H9 (cell line): ENCODE measurements at regions not wholly inside any gene's neighbourhood (a gene's known extent, or its start where the extent isn't known, plus 50 kb on each side); places are given as distances from the start of the nearest gene placed in this dataset.

Experiments
- DNase-seq: peaks from one replicate; pipeline ENCODE4 v3.0.0-alpha.2; 2017
- H2AFZ ChIP-seq: one replicate; pipeline ENCODE4 v1.6.1; 2013; ENCODE audit warnings: mild to moderate bottlenecking, low read length, control low read depth, moderate library complexity
- H2AK5ac ChIP-seq: 2 replicates; pipeline ENCODE4 v1.6.1; 2013; ENCODE audit warnings: low read length, control low read depth, mixed read lengths; ENCODE audit not compliant: insufficient read length
- H2BK120ac ChIP-seq: one replicate; pipeline ENCODE4 v1.6.1; 2013; ENCODE audit warnings: low read depth, mild to moderate bottlenecking, low read length, control low read depth, inconsistent platforms; ENCODE audit not compliant: poor library complexity, severe bottlenecking
- H2BK12ac ChIP-seq: 2 replicates; pipeline ENCODE4 v1.6.1; 2013; ENCODE audit warnings: low read length, control low read depth, mixed read lengths, low read depth; ENCODE audit not compliant: insufficient read length
- H2BK15ac ChIP-seq: 2 replicates; pipeline ENCODE4 v1.6.1; 2013; ENCODE audit warnings: low read depth, low read length, control low read depth
- H2BK20ac ChIP-seq: one replicate; pipeline ENCODE4 v1.6.1; 2013; ENCODE audit warnings: low read depth, mild to moderate bottlenecking, low read length, control low read depth, inconsistent platforms; ENCODE audit not compliant: poor library complexity, severe bottlenecking
- H2BK5ac ChIP-seq: 2 replicates; pipeline ENCODE4 v1.6.1; 2013; ENCODE audit warnings: low read length, control low read depth, mixed read lengths; ENCODE audit not compliant: insufficient read length
- H3K14ac ChIP-seq: 2 replicates; pipeline ENCODE4 v1.6.1; 2013; ENCODE audit warnings: low read length, control low read depth; ENCODE audit not compliant: insufficient read depth
- H3K18ac ChIP-seq: 2 replicates; pipeline ENCODE4 v1.6.1; 2013; ENCODE audit warnings: low read depth, mild to moderate bottlenecking, mixed read lengths, low read length, control low read depth; ENCODE audit not compliant: insufficient read length
- H3K23ac ChIP-seq: 2 replicates; pipeline ENCODE4 v1.6.1; 2013; ENCODE audit warnings: low read length, control low read depth, mixed read lengths, low read depth; ENCODE audit not compliant: insufficient read length
- H3K23me2 ChIP-seq: 2 replicates; pipeline ENCODE4 v1.6.1; 2013; ENCODE audit warnings: low read depth, mild to moderate bottlenecking, mixed read lengths, low read length, control low read depth; ENCODE audit not compliant: insufficient read length, poor library complexity, severe bottlenecking
- H3K27ac ChIP-seq: 2 replicates; pipeline ENCODE4 v1.5.1; 2013; ENCODE audit warnings: low read length, control low read depth, mixed read lengths, low read depth; ENCODE audit not compliant: insufficient read length
- H3K27me3 ChIP-seq: 2 replicates; pipeline ENCODE4 v1.6.1; 2013; ENCODE audit warnings: low read length, control low read depth, inconsistent platforms; ENCODE audit not compliant: insufficient read depth
- H3K4ac ChIP-seq: 2 replicates; pipeline ENCODE4 v1.6.1; 2013; ENCODE audit warnings: low read depth, mild to moderate bottlenecking, control low read depth, inconsistent platforms, low read length, moderate library complexity
- H3K4me1 ChIP-seq: 2 replicates; pipeline ENCODE4 v1.6.1; 2013; ENCODE audit warnings: low read length, control low read depth, inconsistent platforms; ENCODE audit not compliant: insufficient read depth
- H3K4me2 ChIP-seq: 2 replicates; pipeline ENCODE4 v1.6.1; 2013; ENCODE audit warnings: low read length, control low read depth, mixed read lengths; ENCODE audit not compliant: insufficient read length, insufficient read depth
- H3K56ac ChIP-seq: 2 replicates; pipeline ENCODE4 v1.6.1; 2013; ENCODE audit warnings: low read depth, mild to moderate bottlenecking, mixed read lengths, low read length, control low read depth; ENCODE audit not compliant: insufficient read length
- H3K79me1 ChIP-seq: 2 replicates; pipeline ENCODE4 v1.6.1; 2013; ENCODE audit warnings: low read depth, mild to moderate bottlenecking, moderate library complexity, low read length, control low read depth, inconsistent platforms; ENCODE audit not compliant: insufficient read depth, poor library complexity, severe bottlenecking
- H3K79me2 ChIP-seq: 2 replicates; pipeline ENCODE4 v1.6.1; 2013; ENCODE audit warnings: low read length, control low read depth, inconsistent platforms; ENCODE audit not compliant: insufficient read depth
- H3K9ac ChIP-seq: 2 replicates; pipeline ENCODE4 v1.6.1; 2013; ENCODE audit warnings: low read length, control low read depth, mixed read lengths; ENCODE audit not compliant: insufficient read length; ENCODE audit errors: extremely low read depth
- H3K9me3 ChIP-seq: one replicate; pipeline ENCODE4 v1.6.1; 2013; ENCODE audit warnings: low read depth, low read length, inconsistent platforms; ENCODE audit not compliant: control insufficient read depth
- H3T11ph ChIP-seq: one replicate; pipeline ENCODE4 v1.6.1; 2013; ENCODE audit warnings: mild to moderate bottlenecking, low read length, control low read depth, inconsistent platforms
- H4K20me1 ChIP-seq: one replicate; pipeline ENCODE4 v1.6.1; 2013; ENCODE audit not compliant: control insufficient read depth, insufficient read length, insufficient read depth
- H4K5ac ChIP-seq: 2 replicates; pipeline ENCODE4 v1.6.1; 2013; ENCODE audit warnings: low read depth, mild to moderate bottlenecking, mixed read lengths, low read length, control low read depth; ENCODE audit not compliant: insufficient read length
- H4K8ac ChIP-seq: replicated peaks from 2 replicates; pipeline ENCODE4 v1.6.1; 2013; ENCODE audit warnings: low read length, control low read depth, mixed read lengths, low read depth; ENCODE audit not compliant: insufficient read length
- H4K91ac ChIP-seq: 2 replicates; pipeline ENCODE4 v1.6.1; 2013; ENCODE audit warnings: low read depth, mild to moderate bottlenecking, moderate library complexity, mixed read lengths, low read length, control low read depth; ENCODE audit not compliant: insufficient read length
- H3K27ac Mint-ChIP-seq, 3 experiments: 2 replicates in 2 of 3; 3 replicates in 1 of 3; pipeline ENCODE4 v1.8.0; 2020 to 2021; ENCODE audit warnings: mixed read lengths in 3 of 3, mild to moderate bottlenecking in 1 of 3, moderate library complexity in 1 of 3
- H3K27me3 Mint-ChIP-seq: 2 replicates; pipeline ENCODE4 v1.8.0; 2021; ENCODE audit warnings: low read depth, mild to moderate bottlenecking, moderate library complexity, mixed read lengths
- H3K36me3 Mint-ChIP-seq, 3 experiments: 2 replicates in 2 of 3; 3 replicates in 1 of 3; pipeline ENCODE4 v1.8.0; 2020 to 2021; ENCODE audit warnings: low read depth in 3 of 3, mixed read lengths in 3 of 3; ENCODE audit not compliant: insufficient read depth in 1 of 3
- H3K4me1 Mint-ChIP-seq, 2 experiments: 2 replicates each; pipeline ENCODE4 v1.8.0; 2020; ENCODE audit warnings: mixed read lengths in 2 of 2
- H3K4me3 Mint-ChIP-seq, 2 experiments: 2 replicates in 1 of 2; 3 replicates in 1 of 2; pipeline ENCODE4 v1.8.0; 2020 to 2021; ENCODE audit warnings: mild to moderate bottlenecking in 2 of 2, mixed read lengths in 2 of 2, moderate library complexity in 1 of 2
- H3K9me3 Mint-ChIP-seq, 2 experiments: 2 replicates in 1 of 2; 3 replicates in 1 of 2; pipeline ENCODE4 v1.8.0; 2020; ENCODE audit warnings: mild to moderate bottlenecking in 2 of 2, mixed read lengths in 2 of 2, moderate library complexity in 1 of 2
- CTCF ChIP-seq: fragments of 200-600 bp; sonication (generic); conservative IDR thresholded peaks from 3 replicates; pipeline ENCODE4 v1.8.0; 2021; ENCODE audit warnings: antibody characterized with exemption, mild to moderate bottlenecking
- WGBS: extraction: QIAGEN DNeasy Blood & Tissue Kit; methylation state at CpG from one replicate; pipeline ENCODE4 v1.1.7; 2013; ENCODE audit warnings: missing lambda C conversion rate, low lambda C conversion rate, mixed read lengths; ENCODE audit not compliant: insufficient read length; ENCODE audit errors: extremely low coverage; 5-methylcytosine and 5-hydroxymethylcytosine counted together

- Histone ChIP-seq H2AFZ (no peak overlapping the region), H3K27ac (no peak overlapping the region), H2BK120ac (no peak overlapping the region), H4K20me1 (no peaks in the 10 kb centered on the region), H4K8ac (no peak overlapping the region), H2AK5ac (no peak overlapping the region), H2BK5ac (no peak overlapping the region), H3K79me1 (no peaks in the 10 kb centered on the region), H3K14ac (no peak overlapping the region), H2BK20ac (no peak overlapping the region), H3K4ac (no peak overlapping the region), H3K18ac (no peak overlapping the region), H4K91ac (no peak overlapping the region), H3K9ac (no peak overlapping the region), H3K9me3 (no peaks in the 10 kb centered on the region), H3T11ph (no peak overlapping the region), H3K79me2 (no peaks in the 10 kb centered on the region), H3K27me3 (no peaks in the 10 kb centered on the region), H3K4me1 (no peaks in the 10 kb centered on the region), H3K23ac (no peak overlapping the region), H2BK15ac (no peak overlapping the region), H3K4me2 (no peak overlapping the region), H3K56ac (no peak overlapping the region), H3K23me2 (no peaks in the 10 kb centered on the region), H2BK12ac (no peak overlapping the region), H4K5ac (no peak overlapping the region)
- H3K4me3 Mint-ChIP-seq: no peak overlapping the region
- no peak overlapping the region for H3K27ac Mint-ChIP-seq
- DNase-seq: no peak
- H3K9me3 Mint-ChIP-seq: no peaks in the 10 kb centered on the region; a peak in 1 of 5 replicates
- no peaks in the 10 kb centered on the region for H3K36me3 Mint-ChIP-seq
- H3K4me1 Mint-ChIP-seq: peaks cover 6 to 9% of the 10 kb centered on the region in 2 experiments
- no CpG with 5 or more reads among the region's 1 CpG for WGBS
- TF ChIP-seq CTCF: no peak
- no peaks in the 10 kb centered on the region; the same call in 1 of the 2 replicates for H3K27me3 Mint-ChIP-seq
Measured at GRCh38 chr4:81746773-81747172, 275.1 kb upstream of the RASGEF1B start.
